ENCODE measurements at regions not wholly inside any gene's neighbourhood (a gene's known extent, or its start where the extent isn't known, plus 50 kb on each side); places are given as distances from the start of the nearest gene placed in this dataset.

DNA sequence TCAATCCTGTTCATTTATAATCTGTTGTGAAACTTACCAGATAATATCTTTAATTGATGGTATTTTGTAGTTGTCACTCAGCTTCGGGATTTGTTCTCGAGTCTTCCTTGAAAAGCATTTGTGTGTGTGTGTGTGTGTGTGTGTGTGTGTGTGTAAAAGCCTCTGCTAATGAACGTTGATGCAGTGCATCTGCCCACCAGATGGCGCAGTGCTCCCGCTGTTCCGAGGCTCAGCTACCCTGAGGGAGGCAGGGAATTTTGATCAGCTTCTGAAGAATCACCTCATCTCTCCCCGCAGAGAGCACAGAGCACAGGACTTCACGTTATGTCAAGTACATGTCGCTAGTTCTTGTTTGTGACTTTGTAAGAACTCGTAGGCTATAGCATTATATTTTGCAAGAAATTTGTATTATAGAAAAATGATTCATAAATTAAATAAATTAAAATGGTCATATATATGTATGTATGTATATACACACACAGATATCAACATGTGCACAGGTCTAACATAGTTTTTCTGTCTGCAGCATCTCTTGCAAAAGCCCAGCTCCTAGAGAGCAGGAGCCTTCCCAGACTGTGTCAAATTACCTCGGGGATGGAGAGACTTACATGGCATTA, 316.7 kb upstream of the IGFBP7 start:
- peak; percentile 90 for DNase-seq (ENCODE audit: low spot score)
- intact Hi-C loops (cut with DNase I): no loop called here

DNA sequence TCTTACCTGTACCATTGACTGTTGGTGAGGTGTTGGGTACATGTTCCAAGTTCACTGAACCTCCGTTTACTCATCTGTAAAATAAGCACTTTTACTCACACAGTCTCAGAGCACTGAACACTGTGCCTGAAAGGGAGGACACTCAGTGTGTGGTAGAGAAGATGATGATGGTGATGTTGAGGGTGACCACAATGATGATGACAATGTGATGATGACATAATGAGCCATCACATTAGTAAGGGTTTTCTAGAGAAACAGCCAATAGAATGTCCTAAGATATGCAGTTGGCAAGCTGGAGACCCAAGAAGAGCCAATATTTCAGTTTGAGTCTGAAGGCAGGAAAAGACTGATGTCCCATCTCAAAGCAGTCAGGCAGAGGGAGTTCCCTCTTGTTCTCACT, 315.4 kb upstream of the IGFBP7 start:
- DNase-seq (ENCODE audit: low spot score): no peak
- intact Hi-C loops (cut with DNase I): no loop called here

DNA sequence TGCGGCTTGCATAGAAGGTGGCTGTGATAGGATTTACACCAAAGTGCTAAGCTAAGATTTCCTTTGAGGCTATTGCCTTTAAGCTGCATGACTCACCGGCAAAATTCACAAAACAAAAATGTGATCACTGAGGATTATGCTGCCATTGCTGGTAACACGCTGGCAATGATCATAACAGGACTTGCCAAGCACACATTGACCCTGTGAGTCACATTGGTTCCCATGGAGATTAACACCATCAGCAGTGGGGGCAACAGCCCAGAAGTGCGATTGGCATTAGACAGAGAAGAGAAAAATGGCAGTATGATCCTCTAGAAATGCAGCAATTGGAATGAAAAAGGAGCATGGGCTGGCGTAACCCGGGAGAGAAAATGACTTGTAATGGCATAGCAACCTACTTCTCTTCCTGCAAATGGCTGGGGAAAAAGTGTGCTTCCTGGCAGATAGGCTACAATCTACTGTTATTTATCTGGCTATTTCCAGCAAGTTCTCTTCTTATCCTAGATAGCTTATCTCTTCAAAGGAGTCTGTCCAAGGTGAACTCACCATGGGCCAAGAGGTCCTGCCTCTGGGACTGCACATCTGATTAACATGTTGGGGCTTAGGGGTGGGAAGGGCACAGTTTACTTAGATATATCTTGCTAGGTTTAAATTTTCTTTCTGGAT, 314.2 kb upstream of the IGFBP7 start:
- intact Hi-C loops (cut with DNase I): no loop called here
- DNase-seq (ENCODE audit: low spot score): peak; percentile 85

DNA sequence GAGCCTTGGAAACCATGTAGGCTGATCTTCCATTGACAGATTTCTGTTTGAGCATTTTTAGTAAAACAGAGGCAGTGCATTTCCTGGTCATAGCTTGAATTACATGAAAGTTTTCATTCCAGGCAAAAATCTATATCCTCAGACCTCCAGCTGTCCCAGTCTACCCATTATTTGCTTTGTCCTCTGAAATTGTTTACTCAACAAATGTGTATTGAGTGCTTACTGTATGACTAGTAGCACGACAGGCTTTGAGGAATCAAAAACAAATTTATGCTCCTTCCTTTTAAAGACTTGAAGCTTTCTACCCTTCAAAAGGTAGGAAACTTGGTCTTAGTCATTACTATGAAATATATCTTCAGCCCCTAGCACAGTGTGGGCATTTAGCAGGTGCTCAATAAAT, 307.9 kb upstream of the IGFBP7 start:
- DNase-seq (ENCODE audit: low spot score): no peak
- intact Hi-C loops (cut with DNase I): no loop called here

DNA sequence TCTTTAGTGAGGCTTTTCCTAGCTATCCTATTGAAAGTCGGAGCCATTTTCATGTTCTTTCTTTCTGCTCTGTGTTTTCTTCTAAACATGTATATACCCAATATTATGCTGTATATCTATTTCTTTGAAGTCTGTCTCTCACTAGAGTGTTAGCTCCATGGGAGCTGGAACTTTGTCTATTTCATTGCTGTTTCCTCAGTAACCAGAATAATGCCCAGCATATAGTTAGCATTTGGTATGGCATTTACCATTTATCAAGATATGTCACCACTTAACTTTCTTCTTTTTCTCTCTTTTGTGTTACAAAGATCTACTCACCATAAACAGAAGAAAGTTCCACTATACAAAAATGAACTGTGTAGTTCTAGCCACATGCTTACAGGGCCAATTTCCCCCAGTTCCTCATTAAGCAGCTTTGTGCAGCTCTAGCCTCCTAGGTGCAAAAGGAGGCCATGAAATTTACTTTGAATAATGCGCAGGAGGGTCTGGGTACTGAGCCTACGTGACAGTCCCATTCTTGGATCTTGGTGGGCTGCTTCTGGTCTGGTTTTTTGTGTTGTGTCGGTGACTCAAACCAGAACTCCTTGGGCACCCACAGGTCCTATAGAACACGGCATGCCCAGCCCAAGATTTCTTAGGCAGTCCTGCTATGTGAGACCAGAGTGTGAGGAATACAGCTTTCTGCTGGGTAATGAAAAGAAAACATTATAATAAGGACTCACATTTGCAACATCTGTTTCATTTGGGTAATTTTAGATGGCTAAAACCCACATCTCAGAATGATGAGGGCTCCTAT, 302.3 kb upstream of the IGFBP7 start:
- intact Hi-C loops (cut with DNase I): loop anchor here in 1 of 2 donors (1.0 kb wide), 1 partner anchor 10 kb away; no protein-coding TSS in a partner anchor
- no peak for DNase-seq (ENCODE audit: low spot score)

DNA sequence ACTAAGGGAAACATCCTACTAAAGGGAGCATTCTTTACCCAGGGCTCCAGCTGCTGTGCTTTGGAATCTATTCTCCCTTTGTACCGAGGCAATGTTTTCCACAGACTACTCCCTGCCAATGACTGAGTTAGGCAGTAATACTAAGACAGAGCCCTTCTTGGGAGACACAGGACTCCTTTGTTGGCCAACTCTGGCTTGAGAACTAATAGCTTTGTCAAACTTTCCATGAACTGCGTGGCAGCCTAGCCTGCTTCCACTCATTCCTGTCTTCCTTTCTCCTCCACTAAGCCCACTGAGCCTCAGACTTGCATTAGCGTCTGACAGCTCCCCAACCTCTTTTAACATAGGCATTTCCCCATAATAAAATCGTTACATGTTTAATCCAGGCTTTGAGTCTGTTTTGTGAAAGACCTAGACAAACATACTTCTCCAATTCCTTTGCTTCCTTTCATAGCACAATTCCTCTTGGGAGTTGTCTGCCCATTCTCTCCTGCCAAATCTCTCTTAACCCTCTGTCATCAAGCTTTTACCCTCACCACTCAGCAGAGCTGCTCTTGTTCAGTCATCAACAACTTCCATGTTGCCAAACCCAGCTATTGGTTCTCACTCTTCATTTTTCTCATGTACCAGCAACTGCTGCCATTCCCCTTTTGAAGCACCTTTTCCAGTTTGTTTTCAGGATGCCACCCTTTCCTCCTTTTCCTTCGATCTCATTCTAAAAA, 300.3 kb upstream of the IGFBP7 start:
- no peak for DNase-seq (ENCODE audit: low spot score)
- intact Hi-C loops (cut with DNase I): no loop called here

DNA sequence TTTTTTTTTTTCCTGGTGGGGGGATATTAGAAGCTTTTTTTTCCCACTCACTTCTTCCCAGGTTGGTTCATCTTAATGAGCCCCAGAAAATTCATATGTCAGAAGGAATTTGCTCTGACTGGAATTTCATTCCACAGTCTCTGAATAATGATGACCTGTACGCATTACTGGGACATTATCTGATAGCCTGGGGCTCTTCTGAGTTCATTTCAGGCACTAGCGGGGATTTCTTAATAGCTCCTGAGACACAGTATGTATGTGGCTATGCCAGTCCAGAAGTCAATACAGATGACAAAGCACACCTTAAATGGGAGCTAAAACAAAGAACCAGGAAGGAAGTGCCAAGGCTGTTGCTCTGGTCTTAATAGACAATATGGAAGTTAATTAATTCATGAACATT, 295.2 kb upstream of the IGFBP7 start:
- DNase-seq (ENCODE audit: low spot score): no peak
- intact Hi-C loops (cut with DNase I): no loop called here

DNA sequence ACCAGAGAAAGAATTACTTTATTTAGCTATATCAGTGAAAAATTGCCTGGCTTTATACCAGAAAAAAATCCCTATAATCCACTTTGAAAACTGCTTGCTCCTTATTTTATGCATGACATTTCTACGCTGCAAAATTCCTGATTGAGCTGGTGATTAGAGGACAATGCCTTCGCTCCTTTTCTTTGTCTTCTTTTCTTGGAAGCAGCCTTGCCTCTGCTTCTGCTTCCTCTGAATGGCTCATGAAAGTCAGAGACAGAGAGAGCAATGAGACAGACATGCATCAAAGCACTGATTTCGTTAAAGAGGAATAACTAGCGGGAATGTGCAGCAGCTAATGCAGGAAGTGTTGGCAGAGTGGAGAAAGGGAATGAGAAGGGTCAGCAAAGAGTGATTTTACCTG, 294.3 kb upstream of the IGFBP7 start:
- intact Hi-C loops (cut with DNase I): no loop called here
- DNase-seq (ENCODE audit: low spot score): no peak

DNA sequence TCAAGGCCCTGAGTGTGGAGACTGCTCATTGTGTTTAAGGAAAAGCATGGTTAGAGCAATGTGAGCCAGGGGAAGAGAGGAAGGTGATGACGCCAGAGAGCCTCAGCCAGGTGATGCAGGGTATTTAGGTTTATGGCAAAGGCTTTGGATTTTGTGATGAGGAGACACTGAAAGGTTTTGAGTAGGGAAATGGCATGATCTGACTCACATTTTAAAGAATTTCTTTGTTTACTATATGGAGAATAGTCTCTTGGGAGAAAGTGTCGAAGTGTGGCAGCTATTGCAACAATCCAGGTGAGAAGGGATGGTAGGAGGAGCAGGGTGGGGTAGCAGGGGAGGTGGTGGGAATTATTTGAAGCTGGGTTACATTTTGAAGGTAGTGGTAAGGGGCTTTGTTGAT, 293.4 kb upstream of the IGFBP7 start:
- no peak for DNase-seq (ENCODE audit: low spot score)

DNA sequence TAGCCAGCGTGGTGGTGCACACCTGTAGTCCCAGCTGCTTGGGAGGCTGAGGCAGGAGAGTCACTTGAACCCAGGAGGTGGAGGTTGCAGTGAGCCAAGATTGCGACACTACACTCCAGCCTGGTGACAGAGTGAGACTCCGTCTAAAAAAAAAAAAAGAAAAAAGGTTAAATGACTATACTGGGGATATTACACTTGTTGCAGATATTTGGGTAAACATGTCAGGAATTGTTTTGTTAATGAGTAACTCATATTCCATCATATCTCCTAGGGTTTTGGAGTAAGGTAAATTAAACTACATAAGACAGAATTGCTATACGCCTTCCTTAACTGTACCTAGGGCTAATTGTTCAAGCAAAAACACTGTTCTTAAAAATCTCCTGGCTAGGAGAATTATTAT, 291.4 kb upstream of the IGFBP7 start:
- intact Hi-C loops (cut with DNase I): no loop called here
- no peak for DNase-seq (ENCODE audit: low spot score)

More for the DNA sequence above, 293.4 kb upstream of the IGFBP7 start:
- intact Hi-C loops (cut with DNase I): no loop called here

DNA sequence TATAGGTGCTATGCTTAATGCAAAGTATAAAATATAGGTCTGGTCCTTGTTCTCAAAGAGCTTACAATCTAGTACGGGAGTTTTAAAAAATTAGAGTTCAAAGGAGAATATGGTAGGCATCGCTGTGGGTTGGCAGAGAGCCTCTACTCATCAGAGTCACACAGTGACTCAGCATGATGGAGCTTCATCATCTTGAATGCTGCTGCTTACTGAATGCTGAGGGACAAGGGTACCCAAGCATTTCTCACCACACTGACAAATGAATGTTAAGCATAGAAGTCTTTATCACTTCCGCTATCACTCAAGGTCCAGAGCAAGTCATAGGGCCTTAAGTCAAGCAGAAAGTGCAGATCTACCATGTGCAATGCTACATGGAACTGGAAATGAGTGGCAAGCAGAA, 268.6 kb upstream of the IGFBP7 start:
- intact Hi-C loops (cut with DNase I): no loop called here
- DNase-seq (ENCODE audit: low spot score): no peak

DNA sequence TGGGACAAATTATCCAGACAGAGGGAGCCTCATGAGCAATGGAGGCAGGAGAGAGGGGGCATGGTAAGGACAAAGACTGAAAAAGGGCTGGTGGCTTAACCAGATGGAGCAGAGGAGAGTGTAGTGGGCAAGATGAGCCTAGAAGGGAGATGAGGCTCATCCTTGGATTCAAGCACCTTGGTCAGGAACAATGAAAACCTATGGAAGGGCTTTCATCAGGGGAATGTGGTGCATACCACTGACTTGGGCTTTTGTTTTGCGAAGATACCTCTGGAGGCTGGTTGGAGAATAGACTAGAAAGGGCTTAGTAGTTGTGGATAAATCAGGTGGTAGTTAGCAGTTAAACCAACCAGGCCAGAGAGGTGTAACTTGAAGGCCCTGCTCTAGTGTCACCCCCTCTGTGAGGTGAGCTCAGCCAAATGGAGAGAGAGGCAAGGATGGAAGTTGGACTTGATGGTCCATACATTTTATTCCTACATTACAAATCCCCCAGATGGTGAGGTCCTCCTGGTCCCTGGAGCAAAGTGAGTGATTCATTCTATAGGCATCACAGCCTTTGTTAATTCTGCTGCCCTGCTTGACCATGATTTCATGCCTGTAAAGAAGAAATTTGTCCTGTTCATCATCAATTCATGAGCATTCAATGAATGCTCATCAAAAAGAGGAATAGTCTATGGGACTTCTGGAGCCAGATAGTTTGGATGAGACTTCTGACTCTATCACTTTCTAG, 264.8 kb upstream of the IGFBP7 start:
- DNase-seq (ENCODE audit: low spot score): no peak
- intact Hi-C loops (cut with DNase I): loop anchor here in 1 of 2 donors (5.0 kb wide), 1 partner anchor 1078 kb away; no protein-coding TSS in a partner anchor

DNA sequence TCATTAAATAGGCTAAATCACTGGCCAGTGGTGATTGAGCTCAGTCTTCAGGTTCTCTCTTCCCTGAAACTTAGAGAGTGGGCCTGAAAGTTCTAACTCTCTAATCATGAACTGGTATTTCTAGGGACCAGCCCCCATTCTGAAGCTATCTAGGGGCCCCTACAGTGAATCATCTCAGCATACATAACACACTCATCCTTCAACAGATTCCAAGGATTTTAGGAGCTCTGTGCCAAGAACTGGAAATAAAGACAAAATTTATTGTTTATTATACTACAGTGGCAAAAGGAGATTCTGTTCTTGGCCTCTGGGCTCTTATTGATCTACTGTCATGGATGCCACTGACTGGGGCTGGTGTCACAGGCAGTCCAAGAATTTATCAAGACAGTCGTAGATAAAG, 263.8 kb upstream of the IGFBP7 start:
- intact Hi-C loops (cut with DNase I): loop anchor here in 1 of 2 donors (5.0 kb wide), 1 partner anchor 1077 kb away; no protein-coding TSS in a partner anchor
- no peak for DNase-seq (ENCODE audit: low spot score)

DNA sequence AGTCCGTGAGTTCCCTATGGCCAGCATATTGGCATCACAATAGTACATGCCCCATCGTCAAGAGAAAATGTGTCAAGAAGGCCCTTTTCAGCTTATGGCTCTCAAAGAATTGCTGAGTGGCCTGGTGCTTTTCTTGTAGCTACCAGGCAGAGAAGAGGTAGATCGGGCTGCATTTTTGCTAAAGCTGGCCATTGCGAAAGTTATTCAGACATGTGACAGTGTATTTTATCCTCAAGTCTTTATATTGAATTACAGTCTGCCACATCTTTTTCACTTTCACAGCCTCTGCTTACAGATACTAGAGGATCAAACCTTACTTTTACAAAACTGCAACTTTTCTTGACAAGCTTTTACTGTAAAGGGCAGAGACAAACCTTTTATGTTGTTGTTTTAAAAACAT, 261.5 kb upstream of the IGFBP7 start:
- intact Hi-C loops (cut with DNase I): loop anchor here in 1 of 2 donors (5.0 kb wide), 1 partner anchor 1074 kb away; no protein-coding TSS in a partner anchor
- DNase-seq (ENCODE audit: low spot score): no peak

DNA sequence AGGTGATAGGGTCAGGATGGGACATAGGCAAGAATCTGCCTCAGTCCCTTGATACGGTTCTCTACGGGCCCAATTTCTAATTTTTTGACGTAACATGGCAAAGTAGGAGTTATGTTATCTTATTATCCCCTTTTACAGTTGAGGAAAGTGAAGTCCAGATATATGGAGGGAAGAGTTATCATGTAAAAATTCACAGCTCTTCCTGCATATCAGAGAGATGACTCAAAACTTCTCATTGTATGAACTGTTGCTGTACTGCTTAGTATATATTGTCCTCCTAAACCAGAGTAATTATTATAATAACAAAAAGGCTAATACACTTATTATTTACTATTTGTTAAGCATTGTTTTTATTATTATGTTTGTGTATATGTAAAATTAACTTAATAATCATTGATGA, 260.5 kb upstream of the IGFBP7 start:
- DNase-seq (ENCODE audit: low spot score): no peak
- intact Hi-C loops (cut with DNase I): loop anchor here in 1 of 2 donors (5.0 kb wide), 1 partner anchor 1073 kb away; no protein-coding TSS in a partner anchor

DNA sequence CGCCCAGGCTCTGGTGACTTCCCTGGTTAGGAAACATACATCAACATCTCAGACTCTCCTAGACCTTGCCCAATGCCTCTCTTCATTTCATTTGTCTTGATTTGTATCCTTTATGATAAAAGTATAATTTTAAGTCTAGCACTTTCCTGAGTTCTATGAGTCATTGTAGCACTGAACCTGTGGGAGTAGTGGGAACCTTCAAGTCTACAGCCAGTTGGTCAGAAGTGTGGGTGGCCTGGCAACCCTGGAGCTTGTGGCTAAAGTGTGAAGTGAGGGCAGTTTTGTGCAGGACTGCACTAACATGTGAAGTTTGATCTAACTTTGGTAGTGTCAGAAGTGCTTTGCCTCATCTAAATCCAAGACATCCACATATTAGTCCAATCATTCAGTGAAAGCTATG, 259.3 kb upstream of the IGFBP7 start:
- intact Hi-C loops (cut with DNase I): no loop called here
- DNase-seq (ENCODE audit: low spot score): no peak

DNA sequence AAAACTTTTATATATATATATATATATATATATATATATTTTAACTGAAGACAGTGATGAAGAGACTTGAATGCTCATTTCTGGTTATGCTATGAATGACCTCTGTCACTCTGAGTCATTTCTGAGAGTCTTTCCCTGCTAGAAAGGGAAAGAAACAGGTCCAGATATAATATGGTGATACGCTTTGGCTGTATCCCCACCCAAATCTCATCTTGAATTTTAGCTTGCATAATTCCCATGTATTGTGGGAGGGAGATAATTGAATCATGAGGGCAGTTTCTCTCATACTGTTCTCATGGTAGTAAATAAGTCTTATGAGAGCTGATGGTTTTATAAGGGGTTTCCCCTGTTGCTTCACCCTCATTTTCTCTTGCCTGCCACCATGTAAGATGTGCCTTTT, 254.1 kb upstream of the IGFBP7 start:
- intact Hi-C loops (cut with DNase I): no loop called here
- DNase-seq (ENCODE audit: low spot score): no peak

DNA sequence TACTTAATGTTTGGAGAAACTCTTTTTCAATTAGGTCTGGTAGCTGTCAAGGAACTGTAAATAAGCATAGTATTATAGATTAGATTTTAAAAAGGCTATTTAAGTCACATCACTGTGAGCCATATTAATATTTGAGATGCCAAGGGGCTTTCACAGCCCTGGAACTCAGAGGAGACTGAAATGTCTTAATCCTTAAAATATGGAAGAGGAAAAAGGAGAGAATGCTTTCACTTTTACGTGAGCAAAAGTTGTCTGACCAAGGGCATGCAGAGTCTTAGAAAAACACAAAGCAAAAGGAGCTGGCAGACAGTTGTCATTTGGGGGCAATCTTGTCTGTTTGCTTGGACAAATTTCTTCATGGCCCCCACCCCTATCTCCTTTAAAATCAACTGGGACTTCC, 253.2 kb upstream of the IGFBP7 start:
- intact Hi-C loops (cut with DNase I): no loop called here
- DNase-seq (ENCODE audit: low spot score): no peak

DNA sequence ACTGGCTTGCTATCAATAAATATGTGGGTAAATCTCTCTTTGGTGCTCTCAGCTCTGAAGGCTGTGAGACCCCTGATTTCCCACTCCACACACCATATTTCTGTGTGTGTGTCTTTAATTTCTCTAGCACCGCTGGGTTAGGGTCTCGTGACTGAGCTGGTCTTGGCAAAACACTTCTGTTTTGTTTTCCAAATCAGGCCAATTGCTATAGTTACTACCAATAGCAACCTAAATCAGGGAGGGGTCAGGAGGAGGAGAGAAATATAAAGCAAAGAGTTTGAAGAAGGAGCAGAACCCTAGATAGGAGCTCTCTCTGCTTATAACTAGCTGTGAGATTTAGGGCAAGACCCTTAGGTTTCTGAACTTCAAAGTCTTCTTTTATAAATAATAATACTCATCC, 250.5 kb upstream of the IGFBP7 start:
- DNase-seq (ENCODE audit: low spot score): no peak
- intact Hi-C loops (cut with DNase I): no loop called here

All from posterior vena cava (tissue), 2 donors.